ENCODE measurements at regions not wholly inside any gene's neighbourhood (a gene's known extent, or its start where the extent isn't known, plus 50 kb on each side); places are given as distances from the start of the nearest gene placed in this dataset.

DNA sequence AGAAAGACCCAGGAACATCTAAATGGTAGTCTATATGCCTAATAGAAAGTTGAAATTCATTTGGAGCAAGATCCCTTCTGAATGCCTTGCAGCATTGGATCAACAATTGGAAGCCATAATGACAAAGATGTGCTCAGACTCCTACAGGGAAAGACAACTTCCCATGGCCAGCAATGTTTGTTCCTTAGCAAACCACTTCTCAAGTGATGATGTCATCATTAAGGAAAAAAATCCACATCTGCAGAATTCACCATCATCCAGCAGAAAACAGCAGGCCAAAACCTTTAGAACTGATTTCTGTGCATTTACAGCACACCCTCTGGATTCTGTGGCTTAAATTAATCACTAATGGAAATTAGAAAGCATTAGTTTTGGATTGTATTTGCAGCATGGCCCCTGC is 82.4 kb upstream of the ZIC3 start:
- DNase-seq (ENCODE audit: low read depth in 2 of 3, low spot score in 2 of 3), result no peak

DNA sequence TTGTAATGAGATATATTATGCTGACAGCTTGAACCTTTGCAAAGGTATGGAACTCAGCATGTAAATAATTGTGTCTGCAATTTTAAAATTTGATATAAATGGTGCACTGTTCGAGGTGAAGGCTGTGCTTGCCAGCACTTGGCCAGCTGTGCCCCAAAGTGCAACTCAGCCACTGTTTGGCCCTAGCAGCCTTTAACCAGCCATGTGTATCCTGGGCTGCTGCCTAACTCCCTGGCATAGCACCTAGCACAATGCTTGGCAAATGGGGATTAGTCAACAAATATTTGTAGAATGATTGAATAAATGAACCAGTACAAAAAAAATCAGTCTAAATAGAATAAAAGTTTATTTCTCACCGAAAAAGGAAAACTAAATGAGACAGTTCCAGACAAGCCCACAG is 83.8 kb upstream of the ZIC3 start:
- no peak for DNase-seq (ENCODE audit: low read depth in 2 of 3, low spot score in 2 of 3)

DNA sequence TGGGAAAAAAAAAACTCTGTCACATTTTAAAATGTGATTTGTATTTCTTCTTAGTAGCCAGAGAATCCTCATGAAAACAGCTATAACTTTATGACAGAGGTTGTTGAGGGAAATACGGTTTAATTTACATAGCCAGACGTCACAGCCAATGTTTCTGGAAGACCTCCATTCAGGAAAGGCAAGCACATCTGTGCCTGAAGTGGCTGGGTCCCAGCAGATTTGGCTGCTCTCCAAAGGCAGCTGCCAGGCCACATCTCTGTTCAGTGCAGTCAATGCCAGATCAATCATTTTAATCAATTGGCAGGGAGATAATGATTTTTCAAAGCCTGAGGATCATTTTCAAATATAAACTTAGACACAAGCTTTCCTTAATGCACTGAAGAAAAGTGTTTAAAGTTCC is 86.5 kb upstream of the ZIC3 start:
- peak in 1 of 3 donors; percentile 0 for DNase-seq (ENCODE audit: low read depth in 2 of 3, low spot score in 2 of 3)

DNA sequence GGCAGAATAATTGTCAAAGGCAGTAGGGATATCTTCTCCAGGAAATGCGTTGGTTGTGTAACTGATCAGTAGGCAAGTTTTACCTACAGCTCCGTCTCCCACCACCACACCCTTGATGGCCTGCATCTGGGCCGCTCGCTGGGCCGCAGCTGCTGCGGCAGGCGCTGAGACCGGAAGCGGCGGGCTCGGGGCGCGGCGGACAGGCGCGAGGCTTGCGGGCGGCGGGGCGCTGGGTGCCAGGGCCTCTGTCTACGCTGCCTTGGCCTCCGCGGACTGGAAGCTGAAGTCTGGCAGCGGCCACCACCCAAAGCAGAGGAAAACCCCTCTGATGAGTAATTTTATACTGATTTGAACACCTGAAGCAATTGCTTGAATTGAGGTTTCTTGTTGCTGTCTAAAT is 124.2 kb upstream of the ZIC3 start:
- DNase-seq (ENCODE audit: low read depth in 2 of 3, low spot score in 2 of 3), result no peak

DNA sequence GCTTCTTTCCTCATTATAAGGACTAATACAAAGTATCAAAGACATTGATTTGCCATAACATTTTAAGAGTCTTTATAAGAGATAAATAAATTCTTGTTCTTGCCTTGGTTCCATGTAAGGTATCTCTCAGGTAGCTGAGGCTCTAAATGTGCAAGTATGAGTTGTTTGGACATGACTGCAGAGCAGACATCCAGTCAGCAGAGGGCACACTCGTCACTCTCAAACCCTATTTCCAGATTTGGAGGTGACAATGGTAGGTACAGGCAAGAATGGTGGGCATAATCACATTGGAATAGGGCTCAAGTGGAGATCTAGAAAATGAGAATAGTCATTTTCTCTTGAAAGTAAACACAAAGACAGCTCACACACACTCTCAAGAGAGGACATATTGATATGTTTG is 133.3 kb upstream of the ZIC3 start:
- peak in 1 of 3 donors; percentile 47 for DNase-seq (ENCODE audit: low read depth in 2 of 3, low spot score in 2 of 3)

DNA sequence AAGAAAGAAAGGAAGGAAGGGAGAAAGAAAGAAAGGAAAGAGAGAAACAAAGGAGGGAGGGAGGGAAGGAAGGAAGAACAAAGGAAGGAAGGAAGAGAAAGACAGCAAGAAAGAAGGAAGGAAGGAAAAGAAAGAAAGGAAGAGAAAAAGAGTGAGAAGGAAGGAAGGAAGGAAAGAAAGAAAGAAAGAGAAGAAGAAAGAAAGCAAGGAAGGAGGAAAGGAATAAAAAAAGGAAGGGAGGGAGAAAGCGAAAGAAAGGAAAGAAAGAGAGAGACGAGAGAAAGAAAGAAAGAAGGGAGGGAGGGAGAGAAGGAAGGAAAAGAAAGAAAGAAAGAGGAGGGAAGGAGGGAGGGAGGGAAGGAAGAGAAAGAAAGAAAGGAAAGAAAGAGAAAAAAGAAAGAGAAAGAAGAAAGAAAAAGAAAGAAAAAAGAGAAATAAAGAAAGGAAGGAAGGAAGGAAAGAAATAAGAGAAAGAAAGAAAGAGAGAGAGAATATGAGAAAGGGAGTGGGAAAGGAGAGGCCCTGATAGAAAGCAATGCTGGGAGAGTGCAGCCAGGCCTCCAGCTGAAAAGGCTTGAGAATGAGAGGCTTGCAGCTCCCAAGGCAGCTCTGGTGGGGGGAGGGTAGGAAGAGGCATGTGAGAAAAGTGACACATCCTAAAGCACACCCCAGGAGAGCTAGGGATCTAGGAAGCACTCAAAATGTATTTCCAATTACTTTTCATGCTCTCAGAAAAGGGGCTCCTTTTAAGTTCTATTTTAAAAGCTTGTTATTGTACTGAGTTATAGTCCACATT is 134.0 kb upstream of the ZIC3 start:
- no peak for DNase-seq (ENCODE audit: low read depth in 2 of 3, low spot score in 2 of 3)

DNA sequence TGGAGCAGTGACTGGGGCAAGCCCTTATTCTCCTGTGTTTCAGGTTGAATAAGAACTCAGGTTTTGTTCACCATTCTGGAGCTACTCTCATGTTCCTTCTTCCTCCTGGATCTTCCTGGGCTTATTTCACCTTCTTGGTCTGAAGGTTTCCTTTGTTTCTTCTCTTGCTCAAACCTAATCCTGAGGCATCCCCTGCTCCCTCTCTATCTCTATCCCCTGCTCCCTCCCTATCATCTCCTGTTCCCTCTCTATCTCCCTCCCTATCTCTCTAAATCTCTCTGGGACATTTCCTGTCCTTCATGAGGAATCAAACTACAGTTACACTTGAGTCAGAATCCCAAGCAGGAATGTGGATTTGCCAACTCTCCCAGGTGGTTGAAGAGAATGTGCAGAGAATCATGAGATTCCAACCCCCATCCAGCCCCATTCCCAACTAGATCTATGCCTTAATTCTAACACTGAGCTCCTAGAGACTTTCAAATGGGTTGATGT is 134.9 kb upstream of the ZIC3 start:
- DNase-seq (ENCODE audit: low read depth in 2 of 3, low spot score in 2 of 3), result no peak

DNA sequence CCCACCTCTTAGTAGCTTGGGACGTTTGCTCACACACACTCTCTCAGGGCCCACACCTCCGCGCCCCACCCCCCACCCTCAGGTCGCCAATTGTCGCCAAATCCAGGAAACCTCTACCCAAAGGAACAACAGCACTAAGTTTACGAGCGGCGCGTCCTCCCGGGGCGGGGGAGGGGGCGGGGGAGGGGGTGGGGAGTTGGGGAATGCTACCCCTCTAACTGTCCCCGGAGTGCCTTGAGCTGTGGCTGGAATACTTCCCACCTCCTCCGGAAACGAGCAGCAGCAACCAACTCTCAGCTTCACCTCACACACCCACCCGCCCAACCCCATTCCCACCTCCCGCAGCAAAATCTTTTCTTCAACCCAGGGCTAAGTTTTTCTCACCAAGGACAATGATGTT is 135.6 kb upstream of the ZIC3 start:
- DNase-seq (ENCODE audit: low read depth in 2 of 3, low spot score in 2 of 3), result no peak

DNA sequence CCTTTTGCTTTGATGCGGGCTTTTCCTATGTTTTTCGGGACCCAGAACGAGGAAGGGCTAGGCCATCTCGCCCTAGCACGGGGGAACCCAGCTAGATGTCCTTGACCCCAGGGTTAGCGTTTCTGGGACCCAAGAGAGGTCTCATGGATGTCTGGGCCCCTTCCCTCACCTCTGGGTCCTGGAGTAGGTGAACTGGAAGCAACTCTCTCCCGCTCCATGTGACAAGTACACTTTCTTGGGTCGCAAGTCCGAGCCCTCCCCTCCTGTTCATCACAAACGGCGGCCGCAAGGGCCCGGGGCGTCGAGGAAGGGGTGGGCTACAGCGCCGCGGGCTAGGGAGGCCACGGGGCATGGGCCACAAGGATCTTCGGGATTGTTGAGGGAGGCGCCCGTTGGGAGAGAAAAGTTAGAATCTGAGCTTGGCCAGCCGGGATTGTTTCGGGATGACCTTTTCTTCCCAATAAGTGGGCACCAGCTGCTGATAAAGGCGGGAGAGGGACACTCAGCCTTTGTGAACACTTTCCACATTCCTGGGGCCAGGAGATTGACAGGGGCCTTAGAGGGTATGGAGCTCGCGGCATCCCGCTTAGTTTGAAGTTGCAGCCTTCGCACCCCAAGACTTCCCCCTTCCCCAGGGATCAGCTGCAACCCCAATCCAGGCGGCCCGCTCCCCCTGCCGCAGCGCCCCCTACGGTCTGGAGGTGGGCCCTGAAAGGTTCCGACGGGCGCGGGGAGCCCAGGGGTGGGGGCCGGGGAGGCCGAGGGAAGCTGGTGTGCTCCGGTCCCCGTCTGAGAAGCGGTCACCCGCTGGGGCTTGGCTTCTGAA is 136.9 kb upstream of the ZIC3 start:
- DNase-seq (ENCODE audit: low read depth in 2 of 3, low spot score in 2 of 3), result no peak

DNA sequence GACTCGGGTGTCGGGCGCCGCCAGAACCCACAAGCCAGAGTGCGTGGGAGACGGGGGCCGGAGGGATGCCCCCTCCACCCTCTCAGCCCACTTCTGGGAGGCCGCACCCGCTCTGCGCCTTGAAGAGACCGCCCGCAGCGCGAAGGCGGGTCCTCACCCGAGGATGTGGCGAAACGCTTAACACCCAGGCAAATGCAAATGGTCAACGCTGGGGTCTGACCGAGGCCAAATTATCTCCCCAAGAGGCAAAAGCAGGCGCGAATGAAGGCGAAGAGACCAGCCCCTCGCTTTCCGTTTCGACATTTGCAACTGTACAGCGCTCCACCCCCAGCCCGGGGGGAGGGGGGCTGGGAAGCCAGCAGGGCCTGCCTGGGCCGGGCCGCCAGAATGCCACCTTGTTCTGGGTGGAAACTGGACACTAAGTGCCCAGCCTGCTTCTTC is 137.7 kb upstream of the ZIC3 start:
- no peak for DNase-seq (ENCODE audit: low read depth in 2 of 3, low spot score in 2 of 3)

DNA sequence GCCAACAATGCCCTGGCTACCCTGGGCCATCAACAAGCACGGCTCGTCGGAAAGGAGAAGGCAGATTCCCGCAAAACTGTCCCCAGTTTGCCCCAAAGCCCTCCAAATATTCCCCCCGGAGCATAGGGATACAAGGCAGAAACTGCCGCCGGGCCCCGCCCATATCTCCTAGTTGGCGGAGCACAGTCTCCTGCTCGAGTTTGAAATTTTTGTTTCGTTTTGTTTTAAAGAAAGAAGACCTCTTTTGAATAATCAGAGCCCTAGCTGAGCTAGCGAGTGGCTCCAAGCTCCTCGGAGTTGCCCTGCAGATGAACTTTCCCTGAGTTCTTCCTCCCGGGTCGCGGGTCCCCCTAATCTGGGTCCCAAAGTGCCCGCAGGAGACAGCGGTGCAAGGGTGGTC is 138.1 kb upstream of the ZIC3 start:
- DNase-seq (ENCODE audit: low read depth in 2 of 3, low spot score in 2 of 3), result peak in 1 of 3 donors; percentile 28

DNA sequence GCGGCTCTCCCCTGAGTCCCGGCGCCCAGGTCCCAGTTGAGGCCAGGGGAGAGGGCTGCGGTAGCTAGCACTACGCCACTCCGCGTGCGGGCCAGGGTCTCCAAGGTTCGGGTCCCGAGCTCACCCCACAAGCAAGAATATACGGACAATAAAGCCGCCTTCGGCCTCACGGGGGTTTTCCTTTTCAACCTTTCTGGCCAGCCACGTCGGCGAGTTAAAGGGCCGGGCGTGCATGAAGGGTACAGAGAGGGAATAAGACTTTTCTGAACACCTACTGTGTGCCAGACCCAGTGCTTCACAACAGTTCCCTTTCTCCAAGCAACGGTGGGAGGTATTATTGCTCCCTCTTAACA is 138.5 kb upstream of the ZIC3 start:
- no peak for DNase-seq (ENCODE audit: low read depth in 2 of 3, low spot score in 2 of 3)

DNA sequence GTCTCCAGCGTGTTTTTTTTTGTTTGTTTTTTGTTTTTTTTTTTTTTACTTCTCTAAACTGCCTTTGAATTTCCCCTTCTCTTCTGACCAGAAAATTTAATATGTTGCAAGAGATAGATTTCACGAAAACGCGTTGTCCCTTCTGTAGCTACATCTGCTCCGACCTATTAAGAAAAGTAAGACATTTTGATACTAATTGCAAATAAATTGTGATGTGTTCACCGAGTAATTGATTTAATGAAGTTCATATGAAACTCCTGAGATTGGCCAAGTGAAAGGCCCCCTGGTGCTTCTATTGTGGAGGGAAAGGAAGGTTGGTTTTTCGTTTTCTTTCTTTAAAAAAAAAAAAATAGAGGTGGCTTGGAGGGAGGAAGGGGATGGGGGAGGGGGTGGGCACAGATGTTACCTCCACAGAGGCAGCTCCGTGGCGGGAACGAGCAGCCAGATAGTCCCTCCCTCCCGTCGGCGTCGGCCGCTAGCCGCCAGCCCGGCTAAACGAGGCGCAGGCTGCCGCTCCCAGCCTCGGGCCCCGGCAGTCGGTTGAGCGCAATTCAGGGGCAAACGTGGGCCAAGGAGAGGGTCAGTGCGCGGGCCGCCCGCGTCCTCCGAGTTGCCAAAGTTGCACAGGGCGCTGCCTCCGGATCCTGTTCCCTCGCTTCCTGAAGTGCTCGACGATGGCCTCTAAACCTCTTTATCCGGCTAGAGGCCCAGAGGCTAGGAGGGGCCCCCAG is 139.1 kb upstream of the ZIC3 start:
- DNase-seq (ENCODE audit: low read depth in 2 of 3, low spot score in 2 of 3), result no peak

DNA sequence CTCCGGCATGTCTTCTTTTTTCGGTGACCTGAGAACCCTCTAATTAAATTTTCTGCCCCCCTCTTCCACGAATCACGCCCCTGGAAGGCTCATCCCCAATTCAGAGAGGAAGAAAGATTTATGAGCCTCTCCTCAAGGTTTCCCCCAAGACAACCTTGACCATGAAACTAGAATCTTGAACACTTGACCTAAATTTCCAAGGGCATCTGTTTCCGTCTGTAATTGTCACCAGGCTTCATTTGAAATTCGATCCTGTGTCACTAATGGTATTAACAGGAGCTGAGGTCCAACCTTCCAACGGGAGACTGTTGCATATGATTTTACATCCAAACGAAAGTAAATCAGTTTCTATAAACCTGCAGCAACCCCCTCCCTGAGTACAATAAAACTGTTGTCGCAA is 139.9 kb upstream of the ZIC3 start:
- DNase-seq (ENCODE audit: low read depth in 2 of 3, low spot score in 2 of 3), result no peak

DNA sequence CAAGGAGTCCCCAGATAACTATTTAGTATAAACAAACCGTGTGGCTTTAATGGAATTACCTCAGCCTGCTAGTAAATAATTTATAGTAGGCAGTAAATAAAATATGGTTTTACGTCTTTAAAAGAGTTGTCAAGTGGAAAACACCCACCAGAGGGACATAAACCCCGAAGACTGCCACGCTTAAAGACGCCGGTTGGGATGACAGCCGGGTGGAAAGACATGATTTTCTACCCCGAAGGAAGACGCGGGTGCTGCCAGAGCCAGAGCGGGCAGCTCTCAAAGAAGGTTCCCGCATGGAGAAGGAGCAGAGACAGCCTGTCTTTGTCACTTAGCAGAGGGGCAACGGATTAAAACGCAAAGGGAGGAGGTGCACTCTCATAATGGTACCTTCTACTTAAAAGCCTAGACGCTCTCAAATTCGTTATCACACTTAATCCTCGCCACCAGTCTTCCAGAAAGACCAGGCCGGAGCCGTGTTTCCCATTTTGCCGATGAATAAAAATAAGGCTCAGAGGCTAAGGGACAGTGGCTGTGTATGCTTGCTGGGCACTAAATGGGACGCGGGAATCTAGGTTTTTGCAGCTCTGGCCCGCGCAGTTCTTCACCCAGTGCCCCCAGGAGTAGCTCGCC is 140.5 kb upstream of the ZIC3 start:
- no peak for DNase-seq (ENCODE audit: low read depth in 2 of 3, low spot score in 2 of 3)

DNA sequence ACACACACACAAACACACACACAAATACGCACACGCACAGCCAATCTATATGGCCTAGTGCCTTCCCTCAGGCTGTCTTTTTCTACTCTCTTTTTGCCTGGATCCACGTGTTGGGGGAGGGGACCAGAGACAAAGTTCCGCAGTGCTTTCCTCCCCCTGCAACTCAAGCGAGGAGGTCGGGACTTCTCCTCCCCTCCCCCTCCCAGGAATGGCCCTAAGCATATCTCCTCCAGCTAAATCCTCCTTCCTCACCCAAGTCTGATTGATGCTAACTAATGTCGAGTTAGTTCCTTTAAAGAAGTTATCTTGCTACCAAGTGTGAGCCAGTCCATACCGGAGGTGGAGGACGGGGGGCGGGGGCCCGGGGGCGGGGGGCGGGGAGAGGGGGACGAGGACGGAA is 141.2 kb upstream of the ZIC3 start:
- DNase-seq (ENCODE audit: low read depth in 2 of 3, low spot score in 2 of 3), result no peak

DNA sequence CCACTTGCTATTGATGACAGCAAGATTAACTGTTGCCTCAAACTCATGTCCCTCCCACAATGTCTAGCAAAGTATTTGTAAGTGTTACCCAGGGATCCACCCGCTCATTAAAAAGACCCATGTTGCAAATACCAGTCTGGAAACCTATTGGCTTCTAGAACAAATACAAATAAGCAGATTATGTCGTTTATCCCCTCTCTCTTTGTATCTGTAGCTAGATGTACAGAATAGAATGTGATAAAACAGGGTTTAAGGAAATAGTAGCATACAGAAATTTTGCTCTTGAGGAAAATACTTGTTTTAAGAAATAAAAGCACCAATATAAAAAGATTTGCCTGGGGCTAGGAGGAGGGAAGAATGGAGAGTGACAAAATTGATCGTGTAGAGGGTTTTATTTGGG is 142.7 kb upstream of the ZIC3 start:
- no peak for DNase-seq (ENCODE audit: low read depth in 2 of 3, low spot score in 2 of 3)

DNA sequence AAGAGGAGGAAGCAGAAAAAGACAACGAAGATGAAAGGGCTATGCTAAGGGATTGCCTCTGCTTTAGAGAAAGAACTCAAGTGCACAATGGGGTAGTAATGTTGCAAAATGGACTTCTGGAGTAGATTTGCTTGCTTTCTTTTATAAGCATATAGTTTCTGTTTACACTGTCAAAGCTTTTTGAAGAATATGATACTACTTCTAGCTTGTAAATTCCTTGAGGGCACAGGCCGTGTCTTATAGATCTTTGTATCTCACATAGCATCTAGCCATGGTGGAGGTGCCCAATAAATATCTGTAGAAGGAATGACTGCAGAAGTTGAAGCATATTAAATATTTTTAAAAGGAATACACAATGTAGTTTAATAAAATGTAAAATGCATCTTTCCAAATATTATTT is 147.8 kb upstream of the ZIC3 start:
- no peak for DNase-seq (ENCODE audit: low read depth in 2 of 3, low spot score in 2 of 3)

DNA sequence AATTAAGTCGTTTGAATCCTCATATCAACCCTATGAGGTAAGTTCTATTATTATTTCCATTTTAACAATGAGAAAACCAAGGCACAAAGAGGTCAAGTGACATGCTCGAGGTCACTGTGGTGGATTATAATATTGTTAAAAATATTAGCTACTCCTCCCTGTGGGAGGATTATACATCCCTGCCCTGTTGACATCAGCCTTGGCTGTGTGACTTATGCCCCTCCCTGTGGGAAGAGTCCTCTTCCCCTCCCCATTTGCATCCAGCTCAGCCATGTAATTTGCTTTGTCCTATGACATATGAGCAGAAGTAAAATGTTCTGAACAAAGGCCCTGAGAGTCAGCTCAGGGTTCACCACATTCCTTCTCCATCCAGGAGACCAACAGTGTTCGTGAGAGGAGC is 152.7 kb upstream of the ZIC3 start:
- no peak for DNase-seq (ENCODE audit: low read depth in 2 of 3, low spot score in 2 of 3)

DNA sequence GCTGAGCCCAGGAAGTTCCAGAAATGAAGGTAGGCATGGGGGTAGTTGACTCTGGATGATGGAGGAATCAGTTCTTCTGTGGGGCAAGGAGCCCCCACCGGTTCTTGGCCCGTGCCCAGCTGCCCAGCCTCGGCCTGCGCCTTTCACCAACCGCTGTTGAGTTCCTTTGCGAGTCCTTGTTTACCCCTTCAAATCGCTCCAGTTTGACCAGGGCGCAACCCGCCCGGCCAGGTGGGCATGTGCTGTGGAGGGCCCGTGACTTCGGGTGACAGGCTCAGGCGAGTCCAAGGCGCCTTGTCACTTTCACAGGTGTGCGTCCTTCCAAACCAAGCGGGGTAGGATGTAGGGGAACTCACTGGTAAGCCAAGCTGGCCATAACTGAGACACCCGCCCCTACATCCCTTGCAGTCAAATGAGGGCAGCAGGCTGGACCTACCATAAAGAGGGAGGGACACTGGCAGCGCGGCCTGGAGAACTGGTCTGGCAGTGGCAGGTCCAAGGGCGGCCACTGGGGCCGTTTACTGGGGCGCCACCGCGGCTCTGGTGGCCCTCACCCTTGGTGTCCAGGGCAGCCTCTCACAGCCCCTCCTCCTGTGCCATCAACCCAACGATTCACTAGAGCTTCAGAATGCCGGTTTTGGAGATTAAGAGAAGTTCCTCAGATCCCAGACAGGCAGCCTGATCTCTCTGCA is 160.3 kb upstream of the ZIC3 start:
- DNase-seq (ENCODE audit: low read depth in 2 of 3, low spot score in 2 of 3), result no peak

Data from hematopoietic multipotent progenitor cell (in vitro differentiated cells).